Pons (tissue), 1 donor: ENCODE measurements at regions not wholly inside any gene's neighbourhood (a gene's known extent, or its start where the extent isn't known, plus 50 kb on each side); places are given as distances from the start of the nearest gene placed in this dataset.
"Not testable (repeated sequence)": the region's sequence is repeated elsewhere in the genome, so short reads cannot be mapped to it uniquely, and the experiment has no call there.

ENCODE experiments used
- DNase-seq: peaks from one replicate; pipeline ENCODE4 v3.0.0-alpha.2; 2016; ENCODE audit warnings: low spot score

DNA sequence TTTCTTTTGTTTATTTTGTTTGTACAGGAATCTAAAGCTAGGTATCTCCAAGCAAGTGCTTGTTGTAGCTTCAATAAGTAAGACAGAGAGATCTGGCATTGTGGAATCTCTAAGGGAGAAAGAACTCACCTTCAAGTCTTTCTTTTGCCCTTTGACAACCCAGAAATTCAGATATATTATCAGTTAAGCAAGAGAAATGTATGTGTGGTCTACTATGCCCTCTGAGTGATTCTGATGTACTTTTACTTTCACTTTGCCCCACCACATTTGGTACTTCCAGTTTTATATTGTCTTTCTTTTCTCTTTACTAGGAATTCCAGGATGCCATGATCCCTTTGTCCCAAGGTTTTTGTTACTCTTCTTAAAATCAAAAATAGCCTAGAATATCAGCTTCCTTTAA is 259.6 kb upstream of the PIK3C3 start:
- DNase-seq = no peak

DNA sequence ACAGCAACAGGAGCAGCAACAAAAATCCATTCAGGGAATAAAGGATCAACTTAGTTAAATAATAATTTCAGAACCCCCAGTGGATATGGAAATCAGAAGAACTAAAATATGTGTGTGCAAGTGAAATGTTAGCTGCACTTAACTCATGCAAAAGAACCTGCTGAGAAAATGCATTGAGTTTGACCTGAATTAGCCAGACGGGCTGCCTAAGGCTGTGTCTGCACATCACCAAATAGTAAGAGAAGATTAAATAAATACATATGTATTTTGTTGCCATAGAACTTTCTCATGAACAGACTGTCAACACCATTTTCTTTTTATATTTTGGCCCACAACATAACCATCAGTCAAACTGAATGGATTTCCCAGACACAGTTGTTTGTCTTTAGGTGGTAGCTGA is 262.0 kb upstream of the PIK3C3 start:
- DNase-seq = no peak

DNA sequence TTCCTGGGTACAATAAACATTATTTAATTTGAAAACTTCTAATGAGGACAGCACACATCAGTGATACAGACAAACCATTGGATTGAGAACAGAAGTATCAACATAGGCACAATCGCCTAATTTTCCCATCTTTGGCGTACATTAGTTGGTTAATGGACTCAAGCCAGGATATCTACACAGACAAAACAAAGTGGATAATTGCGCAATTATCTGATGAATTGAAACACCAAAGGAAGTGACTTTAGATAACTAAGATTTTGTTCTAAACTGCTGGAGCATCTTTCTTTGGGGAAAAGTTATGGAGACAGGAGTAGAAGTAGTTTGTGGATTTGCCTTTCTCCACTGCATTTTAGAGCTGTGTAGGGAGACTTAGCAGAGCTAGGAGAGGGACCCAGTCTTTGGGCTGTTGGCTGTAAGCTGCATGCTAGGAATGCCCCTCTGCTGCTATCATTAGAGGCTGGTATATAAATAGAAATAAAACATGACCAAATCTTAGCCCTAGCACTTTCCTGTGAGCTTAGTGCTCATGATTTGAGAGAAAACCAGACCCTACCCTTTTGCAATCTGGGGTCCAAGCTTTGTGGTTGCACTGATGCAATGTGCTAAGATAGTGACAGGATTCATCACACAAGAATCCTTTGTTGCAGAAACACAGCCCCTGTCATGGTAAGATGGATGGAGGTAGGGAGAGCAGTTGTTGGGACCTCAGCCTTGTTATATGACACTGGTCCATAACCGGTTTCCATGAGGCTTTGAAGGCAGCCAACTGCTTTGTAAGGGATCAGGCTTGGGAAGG is 264.5 kb upstream of the PIK3C3 start:
- no peak for DNase-seq

DNA sequence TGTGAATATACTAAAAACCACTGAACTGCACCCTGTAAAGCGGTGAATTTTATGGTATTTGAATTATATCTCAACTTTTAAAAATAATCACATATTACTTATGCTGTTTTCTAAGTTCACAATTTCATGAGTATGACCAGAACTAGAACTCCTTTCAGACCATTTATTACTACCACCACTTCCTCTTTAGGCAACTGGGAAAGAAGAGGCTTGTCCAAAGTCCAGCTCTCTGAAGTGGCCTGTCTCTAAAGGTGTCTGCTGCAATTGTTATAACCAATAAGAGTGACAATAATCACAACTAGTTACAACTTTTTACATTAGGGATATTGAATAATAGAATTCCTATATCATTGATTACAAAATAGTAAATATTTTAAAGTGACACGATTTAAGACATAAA is 267.9 kb upstream of the PIK3C3 start:
- DNase-seq = no peak

DNA sequence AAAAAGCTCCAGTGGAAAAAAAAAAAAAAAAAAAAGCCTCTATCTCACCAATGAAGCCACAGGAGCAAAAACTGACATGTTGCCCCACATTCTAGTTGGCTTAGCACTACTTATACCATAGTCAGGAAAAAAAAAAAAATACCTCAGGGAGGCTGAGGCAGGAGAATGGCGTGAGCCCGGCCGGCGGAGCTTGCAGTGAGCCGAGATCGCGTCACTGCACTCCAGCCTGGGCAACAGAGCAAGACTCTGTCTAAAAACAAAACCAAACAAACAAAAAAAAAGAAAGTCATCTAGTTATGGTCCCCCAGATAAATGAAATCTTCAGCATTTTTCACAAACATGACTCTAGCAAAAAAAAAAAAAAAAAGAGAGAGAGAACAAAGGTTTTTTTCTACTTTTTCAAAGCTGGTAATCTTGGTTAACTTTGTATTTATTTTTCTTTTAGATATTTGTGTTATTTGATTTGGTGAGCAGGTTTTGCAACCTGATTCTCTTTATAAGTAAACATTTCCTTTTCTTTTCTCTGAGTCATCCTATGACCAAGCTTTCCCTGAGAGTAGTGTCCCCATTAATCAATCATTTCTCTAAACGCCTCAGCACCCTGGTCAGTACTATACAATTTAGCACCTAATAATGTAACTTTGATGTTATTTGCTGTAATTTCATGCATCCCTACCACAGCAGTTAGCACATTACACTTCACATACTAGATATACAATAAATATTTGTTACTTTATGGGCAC is 273.7 kb upstream of the PIK3C3 start:
- no peak for DNase-seq

DNA sequence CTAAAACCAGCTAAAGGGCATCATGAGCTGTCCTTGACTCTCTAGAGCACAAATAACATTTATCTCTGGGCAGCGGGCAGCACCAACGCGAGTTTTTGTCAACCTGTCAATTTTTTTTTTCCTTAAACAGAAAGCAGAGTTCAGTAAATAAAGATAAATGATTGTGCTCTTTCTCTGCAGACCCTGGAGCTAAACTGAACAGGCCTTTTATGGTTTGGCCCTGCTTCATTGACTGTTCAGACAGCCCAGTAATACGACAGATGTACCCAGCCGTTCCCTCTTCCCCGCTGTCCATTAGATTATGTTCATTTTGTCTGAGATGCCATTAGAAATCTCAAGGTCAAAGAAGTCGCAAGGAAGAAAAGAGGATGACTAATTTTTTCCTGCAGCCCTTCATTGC is 280.5 kb upstream of the PIK3C3 start:
- DNase-seq = no peak

DNA sequence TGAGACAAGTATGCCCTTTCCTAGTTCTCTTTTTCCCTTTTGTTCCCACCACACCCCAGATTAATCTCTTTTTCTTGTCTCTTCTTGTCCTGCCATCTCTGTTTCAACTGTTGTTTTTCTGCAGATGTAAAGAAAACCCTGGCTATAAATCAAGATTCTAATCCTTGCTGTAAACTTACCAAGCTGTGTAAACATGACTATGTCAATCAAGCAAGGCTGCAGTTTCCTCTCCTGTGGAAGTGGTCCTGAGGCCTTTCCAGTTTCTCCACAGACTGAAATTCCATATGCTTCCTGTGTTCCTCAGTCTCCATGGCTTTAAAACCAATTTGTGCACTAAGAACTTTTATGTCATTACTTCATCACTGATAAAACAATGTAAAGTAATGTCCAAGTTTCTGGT is 288.8 kb upstream of the PIK3C3 start:
- DNase-seq = no peak

DNA sequence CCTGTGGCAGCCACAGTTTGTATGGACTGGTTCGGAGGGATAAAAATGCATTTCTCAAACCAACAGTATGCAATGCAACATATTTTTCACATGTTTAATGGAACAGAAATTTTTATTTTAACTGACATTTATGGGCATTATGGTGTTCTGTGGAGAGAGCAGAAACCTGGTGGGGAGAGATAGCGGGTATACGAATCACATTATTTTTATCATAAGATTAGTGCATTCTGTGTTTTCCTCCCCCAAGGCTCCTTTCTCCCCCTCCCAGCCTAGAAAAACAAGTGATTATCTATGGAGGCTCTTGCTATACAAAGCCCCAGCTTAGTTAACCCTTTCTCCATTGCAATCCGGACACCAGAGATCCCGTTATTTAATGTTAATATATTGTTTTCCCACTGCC is 289.8 kb upstream of the PIK3C3 start:
- no peak for DNase-seq

DNA sequence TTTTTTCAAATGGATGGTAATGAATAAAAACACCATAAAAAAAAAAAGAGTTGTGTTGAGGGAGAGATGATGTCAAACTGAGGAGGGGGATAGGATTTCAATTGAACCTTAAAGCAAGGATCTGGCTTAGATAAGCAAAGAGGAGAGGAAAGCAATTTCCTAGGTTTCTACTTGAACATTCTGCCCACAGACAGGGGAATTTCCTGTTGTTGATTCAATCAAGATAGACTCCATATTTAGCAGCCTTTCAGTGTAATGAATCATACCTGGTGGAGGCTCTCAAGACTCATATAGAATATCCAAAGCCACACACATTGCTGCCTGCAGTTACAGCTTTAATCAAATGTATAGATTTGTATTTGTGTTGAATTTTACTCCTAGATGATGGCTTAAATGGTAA is 294.4 kb upstream of the PIK3C3 start:
- no peak for DNase-seq

DNA sequence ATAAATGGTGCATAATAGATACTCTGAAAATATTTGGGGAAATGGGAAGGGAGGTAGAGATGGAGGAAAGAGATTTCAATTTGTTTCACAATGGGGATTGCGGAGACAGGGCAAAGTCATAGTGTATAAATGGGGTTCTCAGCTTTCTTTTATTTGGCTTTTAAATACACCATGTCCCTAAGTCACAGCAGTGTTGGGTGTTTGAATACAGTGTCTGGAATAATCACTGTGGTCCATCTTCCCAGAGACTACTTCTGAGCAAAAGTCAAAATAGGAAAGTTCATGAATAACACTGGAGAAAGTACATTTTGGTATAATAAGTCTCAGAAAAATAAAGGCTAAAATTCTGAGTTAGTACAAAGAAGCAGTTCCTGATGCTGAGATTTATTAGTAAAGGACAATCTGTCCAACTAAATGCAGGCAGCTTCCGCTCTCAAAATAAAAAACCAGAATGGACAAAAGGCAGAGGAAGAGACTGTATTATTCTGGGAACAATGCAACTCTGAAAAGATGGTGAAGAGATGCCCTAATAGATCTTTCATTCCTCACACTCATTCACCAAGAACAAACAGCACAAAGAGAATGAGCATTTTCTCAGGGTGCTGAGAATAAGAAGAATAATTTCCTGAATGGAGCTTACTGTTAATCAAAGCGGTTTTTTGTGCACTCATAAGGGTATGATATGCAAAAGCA is 295.4 kb upstream of the PIK3C3 start:
- no peak for DNase-seq

DNA sequence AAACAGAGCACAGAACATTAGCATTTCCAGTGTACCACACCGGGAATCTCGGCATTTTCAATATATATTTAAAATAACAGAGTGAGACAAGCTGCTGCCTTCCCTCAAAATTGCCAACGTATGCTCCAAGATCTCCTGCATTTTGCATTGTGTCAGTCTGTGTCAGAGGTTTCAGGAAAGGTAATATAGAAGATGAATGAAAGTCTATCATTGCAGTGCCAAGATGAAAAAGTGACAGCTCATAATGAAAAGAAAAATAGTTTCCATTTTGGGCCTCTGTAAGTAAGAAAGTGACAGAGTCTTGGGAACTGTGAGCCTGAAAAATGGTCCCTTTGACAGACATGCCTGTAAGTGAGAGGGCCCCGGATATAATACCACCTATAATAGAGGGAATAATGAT is 297.8 kb upstream of the PIK3C3 start:
- DNase-seq = no peak

DNA sequence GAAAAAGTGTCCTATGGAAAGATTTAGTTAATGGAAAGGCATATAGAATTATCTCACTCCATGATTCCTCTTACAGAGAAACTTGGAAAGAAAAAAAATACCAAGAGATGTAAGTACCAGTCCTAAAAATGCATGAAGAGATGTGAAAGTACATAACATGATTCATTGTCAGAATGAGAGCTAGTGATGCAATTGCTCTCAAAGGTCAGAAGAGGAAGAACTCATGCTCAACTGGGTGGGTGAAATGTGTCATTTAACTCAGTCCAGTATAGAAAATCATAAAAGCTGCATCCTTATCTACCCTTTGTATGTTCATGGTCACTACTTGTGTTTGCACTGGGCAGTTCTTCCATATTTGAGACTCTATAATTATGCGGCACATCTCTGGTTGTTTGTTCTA is 300.0 kb upstream of the PIK3C3 start:
- no peak for DNase-seq

DNA sequence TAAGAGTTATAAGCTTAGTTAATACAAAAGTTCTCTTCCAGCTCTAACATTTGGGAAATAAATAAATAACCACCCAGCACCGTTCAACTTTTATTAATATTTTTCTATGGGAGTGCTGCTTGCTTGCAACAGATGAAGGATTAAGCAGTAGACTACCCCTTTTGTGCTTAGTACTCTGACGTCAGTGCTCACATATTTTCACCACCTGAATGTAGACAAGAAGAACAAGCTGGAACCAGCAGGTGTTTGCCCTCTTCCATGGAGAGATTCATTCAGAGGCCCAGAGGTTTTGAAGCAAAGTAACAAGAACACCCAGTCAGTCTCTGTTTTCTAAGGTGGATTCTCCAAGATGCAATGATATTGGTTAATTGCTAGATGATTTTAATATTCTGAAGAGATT is 307.1 kb upstream of the PIK3C3 start:
- no peak for DNase-seq

DNA sequence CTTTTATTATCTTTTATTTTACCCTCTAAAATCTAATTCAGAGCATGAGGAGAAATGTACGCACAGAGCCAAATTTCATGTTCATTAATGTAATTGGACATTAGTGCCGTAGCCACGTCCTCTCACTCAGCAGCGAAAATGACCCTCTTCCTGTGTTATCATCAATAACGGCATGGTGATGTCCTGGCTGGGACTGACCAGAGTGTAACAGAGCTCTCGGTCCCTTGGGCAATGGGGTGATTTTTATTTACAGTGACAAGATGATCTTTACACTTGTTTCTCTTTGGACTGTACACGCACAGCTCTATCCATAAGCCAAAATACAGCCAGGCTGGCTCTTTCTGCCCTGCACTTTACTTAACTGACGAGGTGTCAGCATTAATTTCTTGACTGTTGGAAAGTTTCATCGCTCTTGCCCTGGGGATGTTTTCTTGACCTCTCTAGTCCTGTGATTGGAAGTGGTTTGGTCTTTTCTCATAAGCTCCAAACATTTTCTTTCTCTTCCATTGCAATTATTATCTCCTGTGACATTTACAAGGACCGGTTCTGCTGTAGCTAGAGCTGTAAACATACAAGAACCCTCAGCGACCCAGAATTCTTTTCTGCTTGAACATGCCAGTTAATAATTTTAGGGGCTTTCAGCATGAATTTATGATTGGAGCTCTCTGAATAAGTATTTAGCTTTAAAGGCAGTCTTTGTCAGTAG is 308.0 kb upstream of the PIK3C3 start:
- no peak for DNase-seq

DNA sequence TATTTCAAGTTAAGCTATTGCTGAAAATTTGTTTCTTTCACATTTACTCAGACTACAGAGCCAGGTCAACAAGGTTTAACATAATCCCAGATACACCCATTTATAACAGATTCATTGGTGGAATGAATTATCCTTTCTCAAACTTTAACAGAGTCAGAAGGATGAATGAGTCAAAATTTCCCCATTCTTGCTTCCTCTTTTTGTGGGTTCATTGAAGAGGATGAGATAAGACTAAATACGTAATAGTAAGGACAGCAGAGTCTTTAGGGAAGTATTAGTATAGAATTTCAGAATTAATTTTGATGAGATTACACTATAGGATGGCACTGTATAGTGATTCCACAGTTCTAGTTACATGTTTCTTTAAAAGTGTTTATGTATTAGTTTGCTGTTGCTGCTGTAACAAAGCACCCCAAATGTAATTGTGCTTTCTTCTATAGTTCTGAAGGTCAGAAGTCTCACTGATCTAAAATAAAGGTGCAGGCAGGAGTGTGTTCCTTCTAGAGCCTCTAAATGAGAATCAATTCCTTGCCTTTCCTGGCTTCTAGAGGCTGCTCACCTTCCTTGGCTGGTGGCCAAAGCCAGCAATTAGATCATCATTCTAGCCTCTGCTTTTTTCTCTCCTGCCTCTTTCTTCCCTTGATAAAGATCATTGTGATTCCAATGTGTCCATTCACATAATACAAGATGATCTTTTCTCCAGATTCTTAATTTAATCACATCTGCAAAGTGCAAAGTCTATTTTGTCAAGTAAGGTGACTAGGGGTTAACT is 309.3 kb upstream of the PIK3C3 start:
- DNase-seq = no peak

DNA sequence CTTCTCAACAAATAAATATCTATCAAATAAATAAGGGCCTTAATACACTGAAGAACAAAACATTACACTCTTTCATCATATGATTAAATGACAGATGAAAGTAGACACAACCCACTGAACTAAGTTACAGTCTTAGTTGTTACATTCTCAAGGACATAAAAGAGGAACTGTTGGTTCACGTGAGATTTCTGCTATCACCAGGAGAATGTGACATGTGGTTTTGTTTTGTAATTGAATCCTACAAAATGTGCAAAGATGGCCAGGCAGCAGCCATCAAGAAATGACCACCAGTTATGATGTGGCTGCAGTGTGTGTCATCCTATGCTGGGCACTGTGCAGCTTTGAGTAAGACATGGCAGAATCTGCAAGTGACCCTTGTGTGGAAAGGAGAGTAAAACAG is 310.6 kb upstream of the PIK3C3 start:
- no peak for DNase-seq

DNA sequence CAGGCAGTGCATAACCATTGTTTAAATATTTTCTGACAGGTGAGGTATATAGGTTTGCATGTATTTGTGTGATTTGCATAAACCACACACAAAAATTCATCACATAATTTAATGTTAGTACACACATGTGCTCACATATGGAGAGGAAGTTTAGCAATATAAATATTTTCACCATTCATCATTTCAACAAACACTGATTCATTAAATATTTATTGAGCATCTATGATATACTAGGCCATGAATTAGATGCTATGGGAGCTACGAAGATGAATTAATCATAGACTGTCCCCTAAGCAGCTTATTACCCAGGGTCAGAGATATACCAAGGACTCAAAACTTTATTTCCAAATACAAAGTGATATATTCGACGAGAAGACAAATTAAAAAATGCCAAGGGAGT is 311.6 kb upstream of the PIK3C3 start:
- DNase-seq = no peak

DNA sequence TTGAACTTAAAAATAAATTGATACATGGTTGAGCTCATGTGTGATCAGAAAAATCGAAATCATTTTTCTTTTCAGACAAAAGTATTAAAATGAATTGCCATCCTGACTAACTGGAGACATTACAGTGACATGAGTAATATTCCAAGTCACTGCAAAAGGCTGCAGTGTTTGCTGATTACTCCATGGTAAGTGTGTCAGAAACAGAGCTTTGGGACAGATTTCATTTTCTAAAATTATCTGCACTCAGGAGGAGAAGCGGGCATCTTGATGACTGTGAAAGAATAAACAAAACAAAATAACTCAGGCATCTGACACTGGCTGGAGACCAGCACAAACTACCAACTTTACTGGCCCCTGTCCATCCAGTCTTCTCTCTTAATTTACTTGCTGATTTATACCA is 312.3 kb upstream of the PIK3C3 start:
- DNase-seq = no peak

DNA sequence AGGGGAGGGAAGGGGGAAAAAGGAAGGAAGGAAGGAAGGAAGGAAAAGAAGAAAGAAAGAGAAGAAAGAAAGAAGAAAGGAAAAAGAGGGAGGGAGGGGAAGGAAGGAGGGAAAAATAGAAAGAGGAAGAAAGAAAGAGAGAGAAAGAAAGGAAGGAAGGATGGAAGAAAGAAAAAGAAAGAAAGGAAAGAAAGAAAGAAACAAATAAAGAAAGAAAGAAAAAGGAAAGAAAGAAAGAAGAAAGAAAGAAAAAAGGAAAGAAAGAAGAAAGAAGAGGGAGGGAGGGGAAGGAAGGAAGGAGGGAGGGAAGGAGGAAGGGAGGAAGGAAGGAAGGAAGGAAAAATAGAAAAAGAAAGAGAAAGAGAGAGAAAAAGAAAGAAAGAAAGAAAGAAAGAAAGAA is 315.8 kb upstream of the PIK3C3 start:
- no peak for DNase-seq

DNA sequence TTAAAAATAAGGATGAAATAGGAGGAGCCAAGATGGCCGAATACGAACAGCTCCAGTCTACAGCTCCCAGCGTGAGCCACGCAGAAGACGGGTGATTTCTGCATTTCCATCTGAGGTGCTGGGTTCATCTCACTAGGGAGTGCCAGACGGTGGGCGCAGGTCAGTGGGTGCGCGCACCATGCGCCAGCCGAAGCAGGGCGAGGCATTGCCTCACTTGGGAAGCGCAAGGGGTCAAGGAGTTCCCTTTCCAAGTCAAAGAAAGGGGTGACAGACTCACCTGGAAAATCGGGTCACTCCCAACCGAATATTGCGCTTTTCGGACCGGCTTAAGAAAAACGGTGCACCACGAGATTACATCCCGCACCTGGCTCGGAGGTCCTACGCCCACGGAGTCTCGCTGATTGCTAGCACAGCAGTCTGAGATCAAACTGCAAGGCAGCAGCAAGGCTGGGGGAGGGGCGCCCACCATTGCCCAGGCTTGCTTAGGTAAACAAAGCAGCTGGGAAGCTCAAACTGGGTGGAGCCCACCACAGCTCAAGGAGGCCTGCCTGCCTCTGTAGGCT is 323.2 kb upstream of the PIK3C3 start:
- not testable (repeated sequence) for DNase-seq

DNA sequence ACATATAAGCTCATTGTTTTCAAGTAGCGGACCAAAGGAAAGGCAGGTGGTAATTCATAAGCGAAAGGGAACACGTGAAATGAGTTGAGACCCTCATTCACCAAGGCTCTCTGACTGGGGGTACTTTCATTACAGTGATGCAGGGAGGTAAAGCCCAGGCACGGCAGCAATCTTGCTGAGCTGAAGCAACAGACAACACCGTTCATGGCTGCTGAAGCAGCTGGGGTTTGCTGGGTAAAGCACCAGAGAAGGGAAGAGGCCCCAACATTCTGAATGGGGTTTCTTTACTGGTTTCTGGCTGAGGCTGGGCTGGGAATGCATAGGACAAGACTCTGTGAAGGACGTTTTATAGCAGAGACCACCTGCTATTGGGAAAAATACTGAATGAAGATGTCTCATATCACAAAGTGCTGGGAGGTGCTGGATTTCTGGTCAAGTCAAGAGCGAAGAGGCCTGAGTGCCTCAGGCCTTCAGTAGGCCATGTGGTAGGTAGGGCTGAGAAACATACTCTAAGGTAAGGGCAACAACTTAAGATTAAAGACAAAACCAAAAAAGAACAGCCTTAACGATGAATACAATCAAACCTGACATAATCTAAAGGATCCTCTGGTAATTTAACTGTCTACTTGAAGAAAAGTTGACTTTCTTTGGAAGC is 324.7 kb upstream of the PIK3C3 start:
- no peak for DNase-seq
